H1 (cell line): ENCODE measurements at regions not wholly inside any gene's neighbourhood (a gene's known extent, or its start where the extent isn't known, plus 50 kb on each side); places are given as distances from the start of the nearest gene placed in this dataset.

Experiments
- CTCF ChIA-PET: fragments of 300-600 bp; sonication (Branson Sonifier 250); formaldehyde crosslinking; loops from one replicate; lab custom pipeline; 2021; ENCODE audit not compliant: partially characterized antibody; lab: Charles Lee
- POLR2A ChIA-PET: fragments of 300-600 bp; sonication (Branson Sonifier 250); formaldehyde crosslinking; loops from one replicate; lab custom pipeline; 2021; ENCODE audit warnings: inconsistent platforms; ENCODE audit not compliant: partially characterized antibody; lab: Charles Lee
- DNase-seq, 2 experiments: peaks; one replicate each; pipeline versions ENCODE4 v3.0.0 to v3.0.0-alpha.2; 2010 to 2022; ENCODE audit warnings: low spot score in 2 of 2, low read depth in 1 of 2, mixed read lengths in 1 of 2
- FAIRE-seq: peaks from 2 replicates; lab custom pipeline; 2011; peaks lifted over from hg19 to GRCh38; lab: Jason Lieb, UNC
- H2AFZ ChIP-seq: 2 replicates; pipeline ENCODE4 v1.8.1; 2012; ENCODE audit warnings: low read length, inconsistent platforms
- H2AK5ac ChIP-seq: 2 replicates; pipeline ENCODE4 v1.6.1; 2013; ENCODE audit warnings: low read depth, low read length
- H2BK120ac ChIP-seq: replicated peaks from 2 replicates; pipeline ENCODE3; 2013; ENCODE audit warnings: low read depth, low read length, inconsistent platforms
- H2BK12ac ChIP-seq: 2 replicates; pipeline ENCODE4 v1.6.1; 2013; ENCODE audit warnings: low read depth, low read length
- H2BK15ac ChIP-seq: 2 replicates; pipeline ENCODE4 v1.6.1; 2013; ENCODE audit warnings: low read length
- H2BK20ac ChIP-seq: 2 replicates; pipeline ENCODE4 v1.6.1; 2013; ENCODE audit warnings: low read length
- H2BK5ac ChIP-seq: 2 replicates; pipeline ENCODE4 v1.6.1; 2013; ENCODE audit warnings: low read depth, low read length
- H3K14ac ChIP-seq: 2 replicates; pipeline ENCODE4 v1.6.1; 2013; ENCODE audit warnings: inconsistent platforms; ENCODE audit not compliant: insufficient read length
- H3K18ac ChIP-seq: 2 replicates; pipeline ENCODE4 v1.6.1; 2013; ENCODE audit warnings: low read length; ENCODE audit errors: extremely low read depth
- H3K23ac ChIP-seq: 2 replicates; pipeline ENCODE4 v1.6.1; 2013; ENCODE audit warnings: inconsistent platforms; ENCODE audit not compliant: insufficient read length
- H3K23me2 ChIP-seq: 2 replicates; pipeline ENCODE4 v1.6.1; 2013; ENCODE audit warnings: low read depth, low read length
- H3K27ac ChIP-seq: 2 replicates; pipeline ENCODE4 v1.6.1; 2011; ENCODE audit warnings: low read depth, low read length, inconsistent platforms
- H3K27me3 ChIP-seq, 4 experiments: replicated peaks in 1 of 4; 1 replicate in 1 of 4; 2 replicates in 3 of 4; pipeline versions ENCODE4 v1.6.1 to v1.8.1; 2011 to 2013; ENCODE audit warnings: low read length in 3 of 4, mild to moderate bottlenecking in 3 of 4, inconsistent platforms in 2 of 4, mixed read lengths in 2 of 4, moderate library complexity in 1 of 4; ENCODE audit not compliant: control insufficient read depth in 3 of 4, insufficient read depth in 3 of 4; ENCODE audit errors: extremely low read depth in 1 of 4
- H3K36me3 ChIP-seq, 4 experiments: 2 replicates each; pipeline versions ENCODE4 v1.6.1 to v1.8.1; 2011 to 2013; ENCODE audit warnings: mild to moderate bottlenecking in 4 of 4, low read length in 3 of 4, moderate library complexity in 2 of 4, control low read depth in 1 of 4, inconsistent platforms in 1 of 4; ENCODE audit not compliant: insufficient read depth in 4 of 4, control insufficient read depth in 2 of 4
- H3K4ac ChIP-seq: replicated peaks from 2 replicates; pipeline ENCODE3; 2013; ENCODE audit warnings: low read length, low read depth, mixed read lengths, inconsistent platforms; ENCODE audit not compliant: insufficient read length
- H3K4me1 ChIP-seq, 4 experiments: replicated peaks in 1 of 4; 1 replicate in 1 of 4; 2 replicates in 3 of 4; pipeline versions ENCODE4 v1.6.1 to v1.8.1; 2011 to 2013; ENCODE audit warnings: low read length in 3 of 4, inconsistent platforms in 2 of 4, mixed read lengths in 1 of 4; ENCODE audit not compliant: insufficient read depth in 4 of 4, control insufficient read depth in 3 of 4
- H3K4me2 ChIP-seq, 2 experiments: 2 replicates each; pipeline versions ENCODE4 v1.6.1 to v1.8.1; 2011 to 2013; ENCODE audit warnings: low read depth in 2 of 2, low read length in 2 of 2, control low read depth in 1 of 2, inconsistent platforms in 1 of 2, mild to moderate bottlenecking in 1 of 2; ENCODE audit not compliant: insufficient read depth in 1 of 2
- H3K4me3 ChIP-seq, 4 experiments: fragments of 200-600, 300-600 bp in 1 of 4; sonication (generic), shearing (Covaris generic), sonication (Bioruptor Twin) in 1 of 4; 2 replicates each; pipeline versions ENCODE4 v1.5.1 to v1.8.1; 2011 to 2016; ENCODE audit warnings: low read length in 4 of 4, low read depth in 3 of 4, control low read depth in 2 of 4, inconsistent platforms in 2 of 4, mild to moderate bottlenecking in 2 of 4, mixed read lengths in 1 of 4, moderate library complexity in 1 of 4; ENCODE audit not compliant: insufficient read depth in 2 of 4; ENCODE audit errors: extremely low read depth in 1 of 4
- H3K56ac ChIP-seq: replicated peaks from 2 replicates; pipeline ENCODE3; 2013; ENCODE audit warnings: low read depth, mild to moderate bottlenecking, mixed read lengths, low read length, inconsistent platforms; ENCODE audit not compliant: insufficient read length
- H3K79me1 ChIP-seq: 2 replicates; pipeline ENCODE4 v1.6.1; 2013; ENCODE audit warnings: low read depth, low read length, control low read depth
- H3K79me2 ChIP-seq, 2 experiments: 2 replicates each; pipeline versions ENCODE4 v1.6.1 to v1.8.1; 2012 to 2013; ENCODE audit warnings: low read length in 2 of 2, mild to moderate bottlenecking in 2 of 2, inconsistent platforms in 1 of 2; ENCODE audit not compliant: insufficient read depth in 2 of 2, control insufficient read depth in 1 of 2
- H3K9ac ChIP-seq, 4 experiments: replicated peaks in 1 of 4; 1 replicate in 1 of 4; 2 replicates in 3 of 4; pipeline versions ENCODE4 v1.6.1 to v1.8.1; 2011 to 2013; ENCODE audit warnings: low read depth in 3 of 4, low read length in 3 of 4, control low read depth in 2 of 4, mild to moderate bottlenecking in 2 of 4, moderate library complexity in 2 of 4, inconsistent platforms in 1 of 4; ENCODE audit errors: extremely low read depth in 1 of 4
- H3K9me3 ChIP-seq, 2 experiments: 2 replicates each; pipeline versions ENCODE4 v1.6.1 to v1.8.1; 2012 to 2013; ENCODE audit warnings: mild to moderate bottlenecking in 2 of 2, moderate library complexity in 2 of 2, control low read depth in 1 of 2, inconsistent platforms in 1 of 2, low read depth in 1 of 2, low read length in 1 of 2, mixed read lengths in 1 of 2; ENCODE audit not compliant: insufficient read depth in 2 of 2
- H4K20me1 ChIP-seq, 2 experiments: replicated peaks in 1 of 2; 2 replicates each; pipeline versions ENCODE3 to v1.8.1; 2011 to 2013; ENCODE audit warnings: inconsistent platforms in 2 of 2, low read length in 2 of 2, mild to moderate bottlenecking in 1 of 2; ENCODE audit not compliant: insufficient read depth in 2 of 2, control insufficient read depth in 1 of 2
- H4K5ac ChIP-seq: 2 replicates; pipeline ENCODE4 v1.6.1; 2013; ENCODE audit warnings: low read length, low read depth, mixed read lengths, inconsistent platforms; ENCODE audit not compliant: insufficient read length
- H4K8ac ChIP-seq: 2 replicates; pipeline ENCODE4 v1.8.0; 2013; ENCODE audit warnings: mild to moderate bottlenecking, moderate library complexity, low read length, inconsistent platforms; ENCODE audit not compliant: insufficient read depth; ENCODE audit errors: extremely low read depth
- H4K91ac ChIP-seq: replicated peaks from 2 replicates; pipeline ENCODE3; 2013; ENCODE audit warnings: low read length, mixed read lengths, inconsistent platforms; ENCODE audit not compliant: insufficient read length
- CTBP2 ChIP-seq: IDR thresholded peaks from 2 replicates; pipeline ENCODE4 v1.7.0; 2011; ENCODE audit warnings: borderline replicate concordance, mild to moderate bottlenecking, moderate library complexity, mixed read lengths, low read length; ENCODE audit not compliant: insufficient read depth, insufficient read length
- WGBS, 2 experiments: shearing (Covaris generic) in 1 of 2; methylation state at CpG; one replicate each; pipeline versions ENCODE4 v1.1.6 to v1.1.7; 2013 to 2015; ENCODE audit warnings: low lambda C conversion rate in 2 of 2, mixed read lengths in 2 of 2, inconsistent platforms in 1 of 2, low coverage in 1 of 2, missing lambda C conversion rate in 1 of 2; ENCODE audit not compliant: insufficient replicate concordance in 2 of 2, insufficient coverage in 1 of 2, insufficient read length in 1 of 2; ENCODE audit errors: extremely low coverage in 1 of 2, missing lambda C conversion rate in 1 of 2; 5-methylcytosine and 5-hydroxymethylcytosine counted together

GRCh38 chr7:8818406-8818805 lies 385.0 kb downstream of the NXPH1 start:
- Histone ChIP-seq H3K4me2 (no peak overlapping the region), H3K36me3 (no peaks in the 10 kb centered on the region), H2BK12ac (no peak overlapping the region), H3K79me1 (no peaks in the 10 kb centered on the region), H2BK20ac (no peak overlapping the region), H2BK5ac (no peak overlapping the region), H4K20me1 (no peaks in the 10 kb centered on the region), H4K91ac (no peak overlapping the region), H4K8ac (no peak overlapping the region), H3K4me1 (no peaks in the 10 kb centered on the region), H2BK15ac (no peak overlapping the region), H3K4ac (no peak overlapping the region), H3K56ac (no peak overlapping the region), H3K9ac (no peak overlapping the region), H3K9me3 (no peaks in the 10 kb centered on the region), H2BK120ac (no peak overlapping the region), H3K27ac (no peak overlapping the region), H3K79me2 (no peaks in the 10 kb centered on the region), H3K14ac (no peak overlapping the region), H3K23ac (no peak overlapping the region), H3K27me3 (no peaks in the 10 kb centered on the region), H4K5ac (no peak overlapping the region), H3K4me3 (no peak overlapping the region), H2AFZ (no peak overlapping the region), H2AK5ac (no peak overlapping the region), H3K18ac (no peak overlapping the region; the same call in 1 of the 2 replicates), H3K23me2 (no peaks in the 10 kb centered on the region)
- WGBS, 2 experiments, result 98% methylated on average over 2 of the region's 2 CpGs; no CpG with 5 or more reads in 1 of the 2 experiments
- CTCF ChIA-PET, result interaction anchor here (1.6 kb wide), 1 partner anchor 380 kb away, joined by 3 read pairs; no protein-coding TSS in a partner anchor
- FAIRE-seq (no peak), DNase-seq (no peak)
- no peak for TF ChIP-seq CTBP2
- POLR2A ChIA-PET, result no interaction called here
